Activated CD4-positive, alpha-beta memory T cell treated with anti-CD3 and anti-CD28 coated beads for 36 hours (primary cell): ENCODE measurements at regions not wholly inside any gene's neighbourhood (a gene's known extent, or its start where the extent isn't known, plus 50 kb on each side); places are given as distances from the start of the nearest gene placed in this dataset.

Source experiments
- CTCF ChIA-PET: fragments of 350-600 bp; sonication (Branson Sonifier 250); formaldehyde crosslinking; loops from one replicate; lab custom pipeline; 2021; ENCODE audit warnings: antibody characterized with exemption, inconsistent platforms; lab: Charles Lee
- POLR2A ChIA-PET: fragments of 350-600 bp; sonication (Branson Sonifier 250); formaldehyde crosslinking; loops from one replicate; lab custom pipeline; 2021; ENCODE audit warnings: antibody characterized with exemption; lab: Charles Lee
- DNase-seq: peaks from one replicate; pipeline ENCODE4 v3.0.0-alpha.2; 2020
- H3K27ac Mint-ChIP-seq: one replicate; pipeline ENCODE4 v1.8.0; 2021; ENCODE audit warnings: mixed read lengths
- H3K27me3 Mint-ChIP-seq: one replicate; pipeline ENCODE4 v1.8.0; 2021; ENCODE audit warnings: mixed read lengths
- H3K36me3 Mint-ChIP-seq: one replicate; pipeline ENCODE4 v1.8.0; 2021; ENCODE audit warnings: mixed read lengths
- H3K4me1 Mint-ChIP-seq: one replicate; pipeline ENCODE4 v1.8.0; 2021; ENCODE audit warnings: low read depth, mixed read lengths
- H3K4me3 Mint-ChIP-seq: one replicate; pipeline ENCODE4 v1.8.0; 2021; ENCODE audit warnings: mild to moderate bottlenecking, mixed read lengths
- H3K9me3 Mint-ChIP-seq: one replicate; pipeline ENCODE4 v1.8.0; 2021; ENCODE audit warnings: mixed read lengths
- intact Hi-C: fragments of 100-400 bp; cut with micrococcal nuclease; formaldehyde crosslinking; loops from one replicate; pipeline ENCODE4 v1.15.1; 2023

DNA sequence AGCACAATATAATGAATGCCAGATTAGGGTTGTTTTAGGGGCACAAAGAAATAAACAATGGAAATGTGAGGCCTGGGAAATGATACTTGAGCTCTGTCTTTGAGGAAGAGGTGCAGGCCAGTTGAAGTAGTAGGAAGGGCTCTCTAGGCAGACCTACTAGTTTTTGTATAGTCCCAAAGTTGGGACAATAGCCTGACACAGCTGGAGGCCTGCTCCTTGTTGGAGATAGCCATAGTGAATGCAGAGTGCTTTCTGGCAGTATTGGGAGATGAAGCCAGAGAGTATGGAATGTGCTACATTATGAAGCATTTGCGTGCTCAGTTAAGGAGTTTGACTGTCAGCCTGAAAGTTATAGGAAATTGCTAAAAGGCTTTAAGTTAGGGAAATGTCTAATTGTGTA is 251.2 kb upstream of the ZPLD1 start:
- H3K9me3 Mint-ChIP-seq: no peaks in the 10 kb centered on the region
- POLR2A ChIA-PET: no interaction called here
- H3K4me1 Mint-ChIP-seq: peaks cover 5% of the 10 kb centered on the region

DNA sequence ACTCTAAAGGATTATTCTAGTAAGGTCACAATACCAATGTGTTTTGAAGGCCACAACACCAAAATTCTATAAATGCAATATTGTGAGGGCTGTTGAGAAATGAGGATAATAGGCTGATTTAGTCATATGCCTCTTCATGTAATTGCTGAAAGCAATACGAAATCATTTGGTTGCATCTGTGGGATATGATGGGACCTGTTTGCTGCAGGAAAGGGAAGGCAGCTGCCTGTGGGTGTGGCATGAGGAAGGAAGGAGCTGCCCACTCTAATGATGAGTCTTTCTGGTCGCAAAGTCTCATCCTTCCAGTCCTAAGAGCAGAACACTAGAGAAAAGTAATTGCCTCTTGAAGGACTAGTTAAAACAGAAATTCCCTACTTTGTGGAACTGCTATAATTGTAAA is 245.3 kb upstream of the ZPLD1 start:
- no peak for DNase-seq
- CTCF ChIA-PET: no interaction called here
- Mint-ChIP-seq H3K9me3 (no peaks in the 10 kb centered on the region), H3K4me1 (peaks cover 6% of the 10 kb centered on the region), H3K27me3 (no peaks in the 10 kb centered on the region), H3K27ac (no peak overlapping the region), H3K36me3 (no peaks in the 10 kb centered on the region), H3K4me3 (no peak overlapping the region)
- intact Hi-C loops: no loop called here
- POLR2A ChIA-PET: no interaction called here

More for the DNA sequence above, 251.2 kb upstream of the ZPLD1 start:
- Mint-ChIP-seq H3K4me3 (no peak overlapping the region), H3K27me3 (no peaks in the 10 kb centered on the region), H3K27ac (no peak overlapping the region), H3K36me3 (no peaks in the 10 kb centered on the region)
- DNase-seq: no peak
- intact Hi-C loops: no loop called here
- CTCF ChIA-PET: interaction anchor here (0.7 kb wide), 1 partner anchor 26 kb away, joined by 4 read pairs; no protein-coding TSS in a partner anchor

DNA sequence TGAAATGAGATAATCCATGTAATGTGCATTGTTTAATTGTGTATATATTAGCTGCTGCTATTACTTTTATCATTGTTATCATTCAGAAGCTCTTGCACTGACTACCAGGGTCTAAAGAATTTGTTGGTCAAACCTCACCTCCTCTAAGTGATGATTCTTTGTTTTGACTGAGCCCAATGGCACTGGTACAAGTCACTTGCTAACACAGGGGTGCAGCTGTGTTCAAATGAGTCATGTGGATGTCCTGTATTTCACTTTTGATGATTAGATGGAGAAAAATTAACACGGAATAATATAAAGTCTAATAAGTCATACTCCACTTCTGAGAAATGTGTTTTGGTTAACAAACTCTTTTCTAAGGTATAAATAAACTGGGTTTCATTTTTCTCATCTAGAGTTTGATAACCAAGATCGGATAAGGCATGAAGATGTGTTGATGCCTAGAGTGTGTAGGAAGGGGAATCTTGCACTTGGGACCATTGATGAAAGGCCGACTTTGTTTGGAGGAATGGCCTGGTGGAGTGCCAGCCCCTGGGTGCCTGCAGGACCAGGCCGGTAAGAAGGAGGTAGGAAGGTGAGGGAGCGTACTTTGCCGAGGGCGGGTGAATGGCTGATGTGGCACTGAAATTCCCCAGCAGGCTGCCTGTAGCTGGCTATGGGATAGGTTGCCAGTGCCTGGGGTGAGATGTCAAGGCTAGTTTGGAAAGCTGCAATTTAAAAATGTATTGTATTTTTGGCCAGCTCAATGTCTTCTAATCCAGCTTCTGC is 244.7 kb upstream of the ZPLD1 start:
- H3K36me3 Mint-ChIP-seq: no peaks in the 10 kb centered on the region
- H3K9me3 Mint-ChIP-seq: no peaks in the 10 kb centered on the region
- intact Hi-C loops: no loop called here
- ChIA-PET CTCF (no interaction called here), POLR2A (no interaction called here)
- H3K4me3 Mint-ChIP-seq: no peak overlapping the region
- no peak overlapping the region for H3K27ac Mint-ChIP-seq
- H3K27me3 Mint-ChIP-seq: no peaks in the 10 kb centered on the region
- H3K4me1 Mint-ChIP-seq: peaks cover 7% of the 10 kb centered on the region
- DNase-seq: no peak

DNA sequence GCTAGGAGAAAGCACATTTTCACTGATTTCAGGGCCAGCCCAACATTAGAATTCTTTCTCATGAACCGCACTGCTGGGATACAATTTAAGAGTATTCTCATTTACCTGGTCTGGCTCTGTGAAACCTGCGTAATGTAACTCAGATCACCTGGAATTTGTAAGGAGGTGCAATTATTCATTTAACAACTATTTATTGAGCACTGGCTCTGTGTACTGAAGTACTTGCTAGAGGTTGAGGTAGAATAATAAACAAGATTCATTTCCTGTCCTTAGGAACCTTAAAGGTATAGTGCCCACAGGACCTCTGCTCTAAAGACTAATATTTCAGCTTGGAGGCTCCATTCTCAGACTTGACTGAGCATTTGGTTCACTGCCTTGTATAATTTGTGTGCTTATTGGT is 242.2 kb upstream of the ZPLD1 start:
- Mint-ChIP-seq H3K9me3 (no peaks in the 10 kb centered on the region), H3K36me3 (no peaks in the 10 kb centered on the region), H3K4me3 (no peak overlapping the region), H3K4me1 (peaks cover 9% of the 10 kb centered on the region), H3K27ac (no peak overlapping the region), H3K27me3 (no peaks in the 10 kb centered on the region)
- intact Hi-C loops: no loop called here
- DNase-seq: no peak
- ChIA-PET POLR2A (no interaction called here), CTCF (no interaction called here)

DNA sequence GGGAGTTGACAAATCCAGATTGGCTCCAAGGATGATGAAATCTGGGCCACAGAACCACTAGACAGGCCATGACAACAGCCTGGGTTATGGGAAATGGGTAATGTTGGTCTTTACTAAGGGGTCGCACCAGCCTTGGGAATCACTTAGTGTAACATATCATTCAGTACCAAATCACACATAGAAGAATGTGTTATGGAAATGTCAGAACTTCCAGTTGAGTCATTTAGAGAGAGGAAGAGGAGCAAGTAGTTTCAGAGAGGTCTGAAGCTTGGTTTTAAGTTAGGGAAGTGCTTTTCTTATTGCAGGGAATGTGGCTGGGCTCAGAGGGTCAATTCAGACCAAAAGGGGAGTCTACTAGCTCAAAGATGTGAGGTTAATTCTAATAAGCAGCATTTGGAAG is 241.6 kb upstream of the ZPLD1 start:
- peaks cover 9% of the 10 kb centered on the region for H3K4me1 Mint-ChIP-seq
- H3K27me3 Mint-ChIP-seq: no peaks in the 10 kb centered on the region
- DNase-seq: no peak
- H3K36me3 Mint-ChIP-seq: no peaks in the 10 kb centered on the region
- no peaks in the 10 kb centered on the region for H3K9me3 Mint-ChIP-seq
- no peak overlapping the region for H3K4me3 Mint-ChIP-seq
- intact Hi-C loops: no loop called here
- ChIA-PET CTCF (no interaction called here), POLR2A (no interaction called here)
- no peak overlapping the region for H3K27ac Mint-ChIP-seq

DNA sequence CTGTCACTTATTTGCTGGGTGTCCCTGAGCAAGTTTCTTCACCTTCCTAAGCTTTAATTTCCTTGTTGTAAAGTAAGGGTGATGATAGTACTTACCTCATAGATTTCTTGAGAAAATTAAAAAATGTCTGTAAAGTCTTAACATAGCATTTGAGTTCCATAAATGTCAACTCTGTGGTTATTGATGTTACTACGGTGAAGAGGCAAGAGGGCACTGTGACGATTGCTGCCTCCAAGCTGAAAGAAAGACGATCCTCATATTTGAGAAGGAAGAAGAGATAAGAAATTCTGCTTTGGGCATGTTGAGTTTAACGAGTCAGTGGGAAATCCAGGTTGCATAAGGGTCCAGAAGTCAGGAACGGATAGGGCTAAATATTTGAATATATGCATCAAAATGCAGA is 240.8 kb upstream of the ZPLD1 start:
- Mint-ChIP-seq H3K27me3 (no peaks in the 10 kb centered on the region), H3K9me3 (no peaks in the 10 kb centered on the region), H3K36me3 (no peaks in the 10 kb centered on the region), H3K4me3 (no peak overlapping the region), H3K27ac (no peak overlapping the region), H3K4me1 (peaks cover 9% of the 10 kb centered on the region)
- no peak for DNase-seq
- POLR2A ChIA-PET: no interaction called here
- intact Hi-C loops: no loop called here
- CTCF ChIA-PET: no interaction called here

DNA sequence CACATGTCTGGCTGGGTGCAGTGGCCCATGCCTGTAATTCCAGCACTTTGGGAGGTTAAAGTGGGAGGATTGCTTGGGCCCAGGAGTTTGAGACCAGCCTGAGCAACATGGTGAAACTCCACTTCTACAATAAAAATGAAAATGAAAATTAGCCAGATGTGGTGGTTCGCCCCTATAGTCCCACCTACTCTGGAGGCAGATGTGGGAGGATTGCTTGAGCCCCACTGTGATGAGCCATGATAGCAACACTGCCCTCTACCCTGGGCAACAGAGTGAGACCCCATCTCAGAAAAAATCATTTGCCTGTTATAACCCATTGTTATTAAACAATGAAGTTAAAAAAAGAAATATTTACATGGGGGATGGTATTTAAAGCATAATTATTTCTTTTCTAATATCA is 240.1 kb upstream of the ZPLD1 start:
- ChIA-PET POLR2A (no interaction called here), CTCF (no interaction called here)
- Mint-ChIP-seq H3K9me3 (no peaks in the 10 kb centered on the region), H3K27ac (no peak overlapping the region), H3K4me3 (no peak overlapping the region), H3K4me1 (peaks cover 9% of the 10 kb centered on the region), H3K36me3 (no peaks in the 10 kb centered on the region), H3K27me3 (no peaks in the 10 kb centered on the region)
- intact Hi-C loops: no loop called here
- DNase-seq: no peak

DNA sequence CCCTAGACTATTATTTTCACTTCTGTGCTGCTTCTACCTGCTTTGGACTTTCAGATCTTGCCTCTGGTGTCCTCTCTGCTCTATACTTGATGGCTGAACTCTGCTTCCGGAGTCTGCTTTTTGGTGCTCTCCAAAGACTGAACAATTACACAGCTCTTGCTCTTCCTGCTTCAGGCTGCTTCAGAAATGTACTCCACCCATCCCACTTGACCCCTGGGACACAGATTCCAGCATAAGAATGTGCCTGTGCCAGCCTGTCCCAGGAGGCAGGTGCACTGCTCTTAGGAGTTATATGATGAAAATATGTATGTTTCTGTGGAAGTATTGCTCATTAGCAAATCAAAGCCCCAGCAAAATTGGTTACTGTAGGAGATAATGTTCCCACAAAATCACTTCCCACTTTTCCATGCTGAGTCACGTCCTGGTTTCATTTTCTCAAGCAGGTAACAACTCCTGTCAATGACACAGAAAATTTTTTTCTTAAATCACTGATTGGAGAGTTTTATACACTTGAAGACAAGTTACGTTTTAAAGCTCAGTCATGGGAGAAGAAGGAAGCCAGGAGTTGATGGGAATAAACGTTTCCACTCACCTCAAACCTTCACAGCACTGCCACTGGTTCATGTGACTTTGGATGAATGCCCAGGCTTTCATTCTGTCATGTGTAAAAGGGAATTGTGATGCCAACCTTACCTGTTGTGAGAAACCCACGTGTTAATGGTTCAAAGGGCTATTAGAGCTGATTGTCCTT is 239.4 kb upstream of the ZPLD1 start:
- intact Hi-C loops: no loop called here
- no peak for DNase-seq
- H3K9me3 Mint-ChIP-seq: no peaks in the 10 kb centered on the region
- peaks cover 9% of the 10 kb centered on the region for H3K4me1 Mint-ChIP-seq
- ChIA-PET POLR2A (no interaction called here), CTCF (interaction anchor here (0.7 kb wide), 1 partner anchor 31 kb away, joined by 3 read pairs; no protein-coding TSS in a partner anchor)
- H3K27ac Mint-ChIP-seq: no peak overlapping the region
- H3K4me3 Mint-ChIP-seq: no peak overlapping the region
- H3K27me3 Mint-ChIP-seq: no peaks in the 10 kb centered on the region
- no peaks in the 10 kb centered on the region for H3K36me3 Mint-ChIP-seq

DNA sequence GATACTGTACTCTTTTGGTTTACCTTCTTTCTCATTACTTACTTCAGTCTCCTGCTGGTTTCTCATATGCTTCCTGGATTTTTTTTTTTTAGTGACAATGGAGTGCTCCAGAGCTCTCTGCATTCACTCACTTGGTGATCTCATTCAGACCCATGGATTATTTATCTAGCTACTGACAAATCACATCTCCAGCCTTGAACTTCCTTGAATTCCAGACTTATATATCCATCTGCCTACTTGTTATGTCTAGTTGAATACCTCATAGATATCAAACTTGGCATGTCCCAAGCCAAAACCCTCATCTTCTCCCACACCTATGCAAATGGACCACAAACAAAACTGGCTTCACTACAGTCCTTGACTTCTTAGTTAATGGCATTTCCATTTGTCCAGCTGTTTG is 234.7 kb upstream of the ZPLD1 start:
- Mint-ChIP-seq H3K9me3 (no peaks in the 10 kb centered on the region), H3K27me3 (no peaks in the 10 kb centered on the region), H3K4me3 (no peak overlapping the region), H3K4me1 (peaks cover 2% of the 10 kb centered on the region), H3K27ac (no peak overlapping the region), H3K36me3 (no peaks in the 10 kb centered on the region)
- no peak for DNase-seq
- CTCF ChIA-PET: interaction anchor here (1.4 kb wide), 1 partner anchor 25 kb away, joined by 6 read pairs; no protein-coding TSS in a partner anchor
- POLR2A ChIA-PET: no interaction called here
- intact Hi-C loops: no loop called here

DNA sequence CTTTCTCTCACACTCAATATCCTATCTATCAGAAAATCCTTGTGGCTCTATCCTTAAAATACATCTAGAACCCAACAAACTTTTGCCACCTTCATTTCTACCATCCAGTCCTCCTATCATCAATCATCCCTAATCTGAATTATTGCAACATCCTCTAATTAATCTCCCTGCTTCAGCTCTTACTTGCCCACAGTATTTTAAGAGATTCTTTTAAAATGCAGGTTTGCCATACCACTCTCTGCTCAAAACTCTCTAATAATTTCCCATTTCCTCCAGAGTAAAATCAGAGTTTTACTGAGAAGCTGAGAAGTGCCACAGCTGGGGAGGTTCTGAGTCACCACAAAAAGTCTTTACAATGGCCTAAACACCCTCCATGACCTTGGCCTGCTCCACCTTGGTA is 234.3 kb upstream of the ZPLD1 start:
- no peaks in the 10 kb centered on the region for H3K27me3 Mint-ChIP-seq
- H3K4me1 Mint-ChIP-seq: no peaks in the 10 kb centered on the region
- no peak overlapping the region for H3K4me3 Mint-ChIP-seq
- H3K27ac Mint-ChIP-seq: no peak overlapping the region
- intact Hi-C loops: no loop called here
- DNase-seq: no peak
- no peaks in the 10 kb centered on the region for H3K36me3 Mint-ChIP-seq
- POLR2A ChIA-PET: no interaction called here
- no peaks in the 10 kb centered on the region for H3K9me3 Mint-ChIP-seq
- CTCF ChIA-PET: interaction anchor here (1.4 kb wide), 1 partner anchor 24 kb away, joined by 6 read pairs; no protein-coding TSS in a partner anchor

DNA sequence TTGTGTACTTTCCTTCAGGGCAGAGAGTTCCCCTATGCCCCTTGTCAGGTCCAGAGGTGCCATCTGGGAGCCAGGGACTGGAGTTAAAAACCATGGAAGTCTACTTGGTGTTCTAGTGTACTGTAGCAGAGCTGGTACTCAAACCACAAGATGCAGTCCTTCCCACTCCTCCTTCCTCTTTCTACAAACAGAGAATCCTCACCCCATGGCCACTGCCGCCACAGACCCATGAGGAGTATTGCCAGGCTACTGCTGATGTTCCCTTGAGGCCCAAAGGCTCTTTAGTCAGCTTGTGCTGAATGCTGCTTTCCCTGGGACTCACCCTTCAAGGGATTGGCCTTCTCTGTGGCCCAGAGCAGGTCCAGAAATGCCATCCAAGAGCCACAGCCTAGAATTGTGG is 229.2 kb upstream of the ZPLD1 start:
- POLR2A ChIA-PET: no interaction called here
- H3K36me3 Mint-ChIP-seq: no peaks in the 10 kb centered on the region
- H3K9me3 Mint-ChIP-seq: peaks cover 8% of the 10 kb centered on the region
- H3K4me3 Mint-ChIP-seq: no peak overlapping the region
- CTCF ChIA-PET: interaction anchor here (2.1 kb wide), 1 partner anchor 20 kb away, joined by 5 read pairs; no protein-coding TSS in a partner anchor
- H3K27ac Mint-ChIP-seq: no peak overlapping the region
- no peaks in the 10 kb centered on the region for H3K4me1 Mint-ChIP-seq
- no peak for DNase-seq
- intact Hi-C loops: no loop called here
- no peaks in the 10 kb centered on the region for H3K27me3 Mint-ChIP-seq

DNA sequence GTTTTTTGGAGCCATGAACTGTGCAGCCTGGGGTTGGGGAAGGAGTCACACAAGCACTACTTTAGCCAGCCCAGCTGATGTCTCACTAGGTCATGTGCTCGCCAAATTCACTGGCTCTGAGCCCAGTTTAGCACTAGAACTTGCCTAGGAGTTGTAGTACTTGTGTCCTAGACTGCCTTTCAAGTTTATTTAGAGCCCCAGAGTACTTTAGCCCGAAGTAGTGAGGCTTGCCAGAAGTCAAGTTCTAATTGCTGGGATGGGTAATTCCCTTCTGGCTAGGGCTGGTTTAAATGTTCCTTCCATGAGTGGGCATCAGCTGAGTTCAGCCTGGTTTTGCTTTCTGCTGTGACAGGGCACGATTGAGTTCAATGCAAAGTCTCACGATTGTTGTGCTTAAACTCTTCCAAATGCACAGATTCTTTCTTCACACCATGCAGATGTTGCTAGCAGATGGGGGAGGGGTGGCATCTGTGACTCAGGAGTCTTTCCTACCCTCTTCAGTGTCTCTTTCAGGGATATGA is 228.2 kb upstream of the ZPLD1 start:
- no peaks in the 10 kb centered on the region for H3K36me3 Mint-ChIP-seq
- H3K4me3 Mint-ChIP-seq: no peak overlapping the region
- CTCF ChIA-PET: interaction anchor here (2.1 kb wide), 1 partner anchor 19 kb away, joined by 5 read pairs; no protein-coding TSS in a partner anchor
- intact Hi-C loops: no loop called here
- no peaks in the 10 kb centered on the region for H3K27me3 Mint-ChIP-seq
- no peak for DNase-seq
- H3K9me3 Mint-ChIP-seq: peaks cover 8% of the 10 kb centered on the region
- POLR2A ChIA-PET: no interaction called here
- no peak overlapping the region for H3K27ac Mint-ChIP-seq
- H3K4me1 Mint-ChIP-seq: no peaks in the 10 kb centered on the region
